GM12878 (cell line): ENCODE measurements at regions not wholly inside any gene's neighbourhood (a gene's known extent, or its start where the extent isn't known, plus 50 kb on each side); places are given as distances from the start of the nearest gene placed in this dataset.

Source experiments
- ATAC-seq: fragments of 200-7000 bp; cut with Tn5 transposase; 3 replicates; pipeline ENCODE4 v1.9.1; 2020; ENCODE audit warnings: mild to moderate bottlenecking, moderate library complexity
- BruUV-seq: library from RNA; stranded (reverse); fragments of 400-500 nt; replicated peaks from 2 replicates; lab custom pipeline; 2021; lab: Mats Ljungman, UMichigan
- CTCF ChIA-PET: fragments of 300-600 bp; sonication (Branson Sonifier 250); formaldehyde crosslinking; extraction: SDS; loops from one replicate; lab custom pipeline; 2021; ENCODE audit warnings: inconsistent platforms; lab: Yijun Ruan, JAX
- POLR2A ChIA-PET: fragments of 350-600 bp; formaldehyde crosslinking; extraction: SDS; loops from one replicate; lab custom pipeline; 2021; ENCODE audit warnings: inconsistent platforms; lab: Charles Lee
- RAD21 ChIA-PET: fragments of 300-600 bp; sonication (Branson Sonifier 250); formaldehyde crosslinking; loops from one replicate; lab custom pipeline; 2023; ENCODE audit warnings: antibody characterized with exemption; ENCODE audit not compliant: unreplicated experiment; lab: Charles Lee
- SMC1A ChIA-PET: fragments of 300-600 bp; sonication (Branson Sonifier 250); formaldehyde crosslinking; loops from one replicate; lab custom pipeline; 2023; ENCODE audit not compliant: unreplicated experiment, uncharacterized antibody; lab: Charles Lee
- DNase-seq: peaks from one replicate; pipeline ENCODE4 v3.0.0-alpha.2; 2011; ENCODE audit warnings: low read depth, low spot score
- FAIRE-seq: peaks from 3 replicates; lab custom pipeline; 2011; peaks lifted over from hg19 to GRCh38; lab: Jason Lieb, UNC
- H2AFZ ChIP-seq: 2 replicates; pipeline ENCODE4 v1.6.0; 2011; ENCODE audit warnings: low read depth, low read length, control low read depth; ENCODE audit not compliant: control insufficient read depth
- H3K27ac ChIP-seq: 2 replicates; pipeline ENCODE4 v1.5.1; 2011; ENCODE audit warnings: control low read depth; ENCODE audit not compliant: control insufficient read depth, insufficient read depth
- H3K27me3 ChIP-seq, 2 experiments: replicated peaks in 1 of 2; 2 replicates each; pipeline versions ENCODE4 v1.6.0 to v1.6.1; 2011; ENCODE audit warnings: low read length in 1 of 2; ENCODE audit not compliant: control insufficient read depth in 2 of 2, insufficient read depth in 2 of 2
- H3K36me3 ChIP-seq, 2 experiments: 2 replicates each; pipeline ENCODE4 v1.5.1; 2011; ENCODE audit warnings: low read length in 1 of 2; ENCODE audit not compliant: control insufficient read depth in 2 of 2, insufficient read depth in 2 of 2
- H3K4me1 ChIP-seq: 2 replicates; pipeline ENCODE4 v1.6.1; 2011; ENCODE audit warnings: mild to moderate bottlenecking, low read length, moderate library complexity, mixed read lengths; ENCODE audit not compliant: control insufficient read depth, insufficient read depth
- H3K4me2 ChIP-seq: 2 replicates; pipeline ENCODE4 v1.6.0; 2011; ENCODE audit warnings: control low read depth; ENCODE audit not compliant: control insufficient read depth, insufficient read depth
- H3K4me3 ChIP-seq: fragments of 200-600 bp; sonication (generic); 2 replicates; pipeline ENCODE4 v1.5.1; 2016
- H3K79me2 ChIP-seq: 2 replicates; pipeline ENCODE4 v1.6.0; 2011; ENCODE audit warnings: low read length; ENCODE audit not compliant: control insufficient read depth, insufficient read depth
- H3K9ac ChIP-seq: 2 replicates; pipeline ENCODE4 v1.8.0; 2011; ENCODE audit warnings: low read length, control low read depth, mixed read lengths; ENCODE audit not compliant: control insufficient read depth, insufficient read depth
- H3K9me3 ChIP-seq: replicated peaks from 3 replicates; pipeline ENCODE4 v1.5.1; 2011; ENCODE audit warnings: mild to moderate bottlenecking, low read length; ENCODE audit not compliant: control insufficient read depth, insufficient read depth
- H4K20me1 ChIP-seq: 2 replicates; pipeline ENCODE4 v1.6.0; 2011; ENCODE audit not compliant: control insufficient read depth, insufficient read depth
- ELK1 ChIP-seq: IDR thresholded peaks from 2 replicates; pipeline ENCODE4 v1.6.1; 2012; ENCODE audit warnings: low read depth, low read length, improper control_type of control experiment
- ETV6 ChIP-seq, 2 experiments: fragments of 450-650 bp in 1 of 2; IDR thresholded peaks in 1 of 2; conservative IDR thresholded peaks in 1 of 2; 2 replicates each; pipeline ENCODE4 v1.6.1; 2014; ENCODE audit warnings: antibody characterized with exemption in 1 of 2, borderline replicate concordance in 1 of 2, low read depth in 1 of 2, mild to moderate bottlenecking in 1 of 2, moderate library complexity in 1 of 2
- EZH2 ChIP-seq: IDR thresholded peaks from 2 replicates; pipeline ENCODE4 v1.6.1; 2012; ENCODE audit warnings: low read depth, mild to moderate bottlenecking, control low read depth, inconsistent platforms, low read length, borderline replicate concordance; ENCODE audit not compliant: control insufficient read depth
- FOXM1 ChIP-seq: IDR thresholded peaks from 2 replicates; pipeline ENCODE4 v1.6.1; 2012; ENCODE audit warnings: low read depth, mild to moderate bottlenecking, inconsistent platforms, low read length, moderate library complexity
- IKZF1 ChIP-seq: fragments of 450-650 bp; conservative IDR thresholded peaks from 2 replicates; pipeline ENCODE4 v1.6.1; 2017; ENCODE audit warnings: antibody characterized with exemption, mild to moderate bottlenecking
- KDM1A ChIP-seq: fragments of 200-600 bp; sonication (generic); IDR thresholded peaks from 2 replicates; pipeline ENCODE4 v1.6.1; 2016; ENCODE audit warnings: borderline replicate concordance
- NFIC ChIP-seq: IDR thresholded peaks from 2 replicates; pipeline ENCODE4 v1.6.1; 2012; ENCODE audit warnings: low read depth, mild to moderate bottlenecking, inconsistent platforms, low read length, moderate library complexity
- PAX8 ChIP-seq: fragments of 450-650 bp; IDR thresholded peaks from 2 replicates; pipeline ENCODE4 v1.6.1; 2017; ENCODE audit warnings: mild to moderate bottlenecking, moderate library complexity
- POLR2AphosphoS5 ChIP-seq: IDR thresholded peaks from 2 replicates; pipeline ENCODE4 v1.6.1; 2011; ENCODE audit warnings: mild to moderate bottlenecking, low read length, inconsistent platforms
- SMAD1 ChIP-seq: fragments of 450-650 bp; IDR thresholded peaks from 2 replicates; pipeline ENCODE4 v1.6.1; 2018; ENCODE audit warnings: mild to moderate bottlenecking, low read depth; ENCODE audit not compliant: partially characterized antibody
- SMC3 ChIP-seq: IDR thresholded peaks from 2 replicates; pipeline ENCODE4 v1.6.1; 2011; ENCODE audit warnings: low read length, improper control_type of control experiment, borderline replicate concordance
- SUZ12 ChIP-seq: fragments of 200-600 bp; sonication (generic); IDR thresholded peaks from one replicate; pipeline ENCODE4 v1.6.1; 2018; ENCODE audit warnings: antibody characterized with exemption, mild to moderate bottlenecking; ENCODE audit not compliant: unreplicated experiment
- TCF7 ChIP-seq: IDR thresholded peaks from 2 replicates; pipeline ENCODE4 v1.6.1; 2014; ENCODE audit warnings: antibody characterized with exemption, borderline replicate concordance
- WRNIP1 ChIP-seq: IDR thresholded peaks from 2 replicates; pipeline ENCODE4 v1.6.1; 2011; ENCODE audit warnings: low read depth, low read length, improper control_type of control experiment, borderline replicate concordance
- ZBED1 ChIP-seq: IDR thresholded peaks from 2 replicates; pipeline ENCODE4 v1.6.1; 2016; ENCODE audit warnings: borderline replicate concordance
- ZNF274 ChIP-seq: IDR thresholded peaks from one replicate; pipeline ENCODE4 v1.8.0; 2011; ENCODE audit not compliant: insufficient read length, insufficient read depth
- ZNF384 ChIP-seq: IDR thresholded peaks from 2 replicates; pipeline ENCODE4 v1.6.1; 2012; ENCODE audit warnings: low read depth, mild to moderate bottlenecking, low read length, improper control_type of control experiment, borderline replicate concordance
- WGBS: methylation state at CpG from one replicate; pipeline ENCODE4 v1.1.6; 2016; ENCODE audit warnings: low lambda C conversion rate; ENCODE audit not compliant: insufficient replicate concordance, insufficient coverage; ENCODE audit errors: missing lambda C conversion rate; 5-methylcytosine and 5-hydroxymethylcytosine counted together
- in situ Hi-C: fragments of 300-500 bp; cut with MboI; formaldehyde crosslinking; loops from 9 replicates; pipeline ENCODE4 v1.14.3; 2018; ENCODE audit warnings: mixed read lengths
- intact Hi-C: fragments of 100-400 bp; cut with micrococcal nuclease; formaldehyde crosslinking; loops from one replicate; pipeline ENCODE4 v1.14.2; 2022; ENCODE audit not compliant: unreplicated experiment

DNA sequence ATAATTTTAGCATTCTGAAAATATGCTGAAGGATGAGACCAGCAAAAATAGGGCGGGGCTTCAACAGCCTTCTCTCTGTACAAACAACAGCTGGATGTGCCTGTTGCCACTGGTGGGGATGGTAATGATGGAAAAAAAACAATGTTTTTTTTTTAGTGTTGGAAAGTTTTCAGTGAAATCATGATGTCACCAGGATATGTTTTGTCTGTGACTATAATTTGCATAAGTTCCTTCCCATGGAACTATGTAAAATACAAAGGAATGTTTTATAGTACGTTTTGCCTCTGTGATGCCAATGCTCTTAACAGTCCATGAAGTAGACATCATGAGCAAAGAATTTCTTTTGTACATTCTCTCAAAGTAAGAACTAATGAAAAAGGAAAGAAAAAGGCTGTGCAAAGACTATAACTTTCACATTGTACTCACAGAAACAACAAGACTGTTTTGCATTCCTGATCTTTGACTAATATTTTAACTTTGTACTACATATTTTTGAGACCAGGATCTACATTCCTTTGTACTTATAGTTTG, 589.7 kb downstream of the SPRY1 start:
- H3K9ac ChIP-seq, result no peak overlapping the region
- H3K4me1 ChIP-seq, result no peaks in the 10 kb centered on the region
- H2AFZ ChIP-seq, result no peak overlapping the region
- FAIRE-seq, result no peak
- RAD21 ChIA-PET, result no interaction called here
- no peaks in the 10 kb centered on the region for H3K79me2 ChIP-seq
- no peaks in the 10 kb centered on the region for H3K36me3 ChIP-seq
- H3K9me3 ChIP-seq, result no peaks in the 10 kb centered on the region
- CTCF ChIA-PET, result no interaction called here
- BruUV-seq, result no TSS peak
- POLR2A ChIA-PET, result no interaction called here
- SMC1A ChIA-PET, result no interaction called here
- 12% methylated on average over 2 of the region's 2 CpGs for WGBS
- intact Hi-C loops, result no loop called here
- DNase-seq, result no peak
- H3K4me2 ChIP-seq, result no peak overlapping the region
- ATAC-seq, result no peak
- in situ Hi-C loops, result no loop called here
- no peak overlapping the region for H3K4me3 ChIP-seq
- H3K27ac ChIP-seq, result no peak overlapping the region
- TF ChIP-seq TCF7 (no peak), EZH2 (no peak), IKZF1 (no peak), ZNF384 (no peak), FOXM1 (no peak), SMAD1 (no peak), NFIC (no peak), WRNIP1 (no peak), KDM1A (no peak), SUZ12 (no peak), ETV6 (conservative IDR thresholded peaks at IDR 0.05 in 1 of 2, IDR thresholded peaks at IDR 0.05 in 1 of 2; ENCODE audit: borderline replicate concordance in 1 of 2, low read depth in 1 of 2) (no peak), PAX8 (no peak), POLR2AphosphoS5 (no peak), SMC3 (no peak), ELK1 (no peak), ZBED1 (no peak), ZNF274 (no peak)
- TF ChIP-seq, all 136 proteins: peak for 0
- no peaks in the 10 kb centered on the region for H4K20me1 ChIP-seq
- no peaks in the 10 kb centered on the region for H3K27me3 ChIP-seq
